ENCODE measurements at regions not wholly inside any gene's neighbourhood (a gene's known extent, or its start where the extent isn't known, plus 50 kb on each side); places are given as distances from the start of the nearest gene placed in this dataset.
"Not testable (repeated sequence)": the region's sequence is repeated elsewhere in the genome, so short reads cannot be mapped to it uniquely, and the experiment has no call there.

DNA sequence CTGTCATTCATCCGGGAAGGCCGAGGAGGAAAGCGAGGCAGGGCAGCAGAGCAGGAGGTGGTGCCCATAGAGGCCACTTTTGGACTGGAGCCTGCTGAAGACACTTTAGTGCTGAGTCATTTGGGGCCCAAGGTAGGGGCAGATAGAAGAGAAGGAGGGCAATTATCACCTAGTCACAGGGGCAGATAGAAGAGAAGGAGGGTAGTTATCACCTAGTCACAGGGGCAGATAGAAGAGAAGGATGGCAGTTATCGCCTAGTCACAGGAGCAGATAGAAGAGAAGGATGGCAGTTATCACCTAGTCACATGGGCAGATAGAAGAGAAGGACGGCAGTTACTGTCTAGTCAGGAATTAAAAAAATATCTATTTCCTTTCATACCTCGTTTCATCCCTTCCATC lies 1372.6 kb downstream of the FOXD4L5 start:
- not testable (repeated sequence) for DNase-seq

DNA sequence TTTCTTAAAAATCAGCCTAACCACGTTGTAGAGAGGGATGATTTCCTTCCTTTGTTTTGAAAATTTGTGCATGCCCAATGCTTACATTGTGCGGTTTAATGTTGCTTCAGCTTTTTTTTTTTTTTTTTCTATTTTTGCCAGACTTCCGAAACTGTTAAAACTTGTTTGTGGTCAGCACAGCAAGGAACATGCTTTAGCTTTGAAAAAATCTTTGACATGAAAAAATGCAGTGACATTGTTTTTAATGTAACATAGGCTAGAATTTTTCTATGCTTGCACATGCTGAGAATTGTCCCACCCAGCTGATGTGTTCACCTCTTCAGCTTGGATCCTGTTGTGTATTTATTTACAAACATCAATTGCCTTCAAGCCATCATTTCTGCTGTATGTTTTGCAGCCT lies 1375.9 kb downstream of the FOXD4L5 start:
- DNase-seq: not testable (repeated sequence)

DNA sequence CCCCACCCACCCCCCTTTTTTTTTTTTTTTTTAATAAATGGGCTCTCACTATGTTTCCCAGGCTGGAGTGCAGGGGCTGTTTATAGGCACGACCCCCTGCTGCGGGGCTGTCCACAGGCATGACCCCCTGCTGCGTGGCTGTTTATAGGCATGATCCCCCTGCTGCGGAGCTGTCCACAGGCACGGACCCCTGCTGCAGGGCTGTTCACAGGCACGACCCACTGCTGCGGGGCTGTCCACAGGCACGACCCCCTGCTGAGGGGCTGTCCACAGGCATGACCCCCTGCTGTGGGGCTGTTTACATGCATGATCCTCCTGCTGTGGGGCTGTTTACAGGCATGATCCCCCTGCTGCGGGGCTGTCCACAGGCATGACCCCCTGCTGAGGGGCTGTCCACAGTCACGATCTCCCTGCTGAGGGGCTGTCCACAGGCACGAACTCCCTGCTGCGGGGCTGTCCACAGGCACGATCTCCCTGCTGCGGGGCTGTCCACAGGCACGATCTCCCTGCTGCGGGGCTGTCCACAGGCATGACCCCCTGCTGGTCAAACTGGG lies 1385.3 kb downstream of the FOXD4L5 start:
- DNase-seq: not testable (repeated sequence)

DNA sequence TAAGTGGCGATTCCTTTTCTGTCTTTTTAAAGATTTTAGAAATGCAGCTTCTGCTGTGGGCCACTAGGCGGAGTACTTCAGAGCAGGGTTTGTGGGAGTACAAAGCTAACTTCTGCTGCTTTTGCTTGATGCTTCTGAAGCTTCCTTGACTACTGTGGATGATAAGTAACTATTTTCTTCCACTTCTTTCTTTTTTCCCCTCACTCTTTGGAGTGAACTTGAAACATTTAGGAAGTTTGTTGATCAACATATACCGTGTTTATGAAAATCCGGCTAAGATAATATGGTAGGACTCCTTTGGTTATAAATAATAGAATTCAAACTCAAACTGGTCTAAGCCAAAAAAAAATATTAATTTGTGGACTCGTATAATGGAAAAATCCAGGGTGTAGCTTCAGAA lies 1403.6 kb downstream of the FOXD4L5 start:
- DNase-seq: not testable (repeated sequence)

DNA sequence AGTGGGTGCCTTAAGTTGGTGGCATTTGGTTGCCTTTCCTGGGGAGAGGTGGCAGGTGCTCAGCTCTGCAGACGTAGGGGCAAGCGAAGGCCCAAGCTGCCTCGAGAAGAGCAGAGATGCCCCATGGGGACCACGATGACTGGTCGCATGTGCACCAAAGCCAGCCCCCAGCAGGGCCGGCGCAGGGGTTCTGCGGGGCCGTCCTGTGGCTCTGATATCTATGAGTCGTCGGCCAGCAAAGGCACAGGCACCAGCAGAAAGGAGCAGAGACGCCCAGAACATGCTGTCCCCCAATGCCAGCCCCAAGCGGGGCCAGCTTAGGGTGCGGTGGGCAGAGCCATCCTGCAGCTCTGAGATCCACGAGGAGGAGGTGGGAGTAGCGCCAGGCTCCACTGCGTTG lies 1408.6 kb downstream of the FOXD4L5 start:
- not testable (repeated sequence) for DNase-seq

DNA sequence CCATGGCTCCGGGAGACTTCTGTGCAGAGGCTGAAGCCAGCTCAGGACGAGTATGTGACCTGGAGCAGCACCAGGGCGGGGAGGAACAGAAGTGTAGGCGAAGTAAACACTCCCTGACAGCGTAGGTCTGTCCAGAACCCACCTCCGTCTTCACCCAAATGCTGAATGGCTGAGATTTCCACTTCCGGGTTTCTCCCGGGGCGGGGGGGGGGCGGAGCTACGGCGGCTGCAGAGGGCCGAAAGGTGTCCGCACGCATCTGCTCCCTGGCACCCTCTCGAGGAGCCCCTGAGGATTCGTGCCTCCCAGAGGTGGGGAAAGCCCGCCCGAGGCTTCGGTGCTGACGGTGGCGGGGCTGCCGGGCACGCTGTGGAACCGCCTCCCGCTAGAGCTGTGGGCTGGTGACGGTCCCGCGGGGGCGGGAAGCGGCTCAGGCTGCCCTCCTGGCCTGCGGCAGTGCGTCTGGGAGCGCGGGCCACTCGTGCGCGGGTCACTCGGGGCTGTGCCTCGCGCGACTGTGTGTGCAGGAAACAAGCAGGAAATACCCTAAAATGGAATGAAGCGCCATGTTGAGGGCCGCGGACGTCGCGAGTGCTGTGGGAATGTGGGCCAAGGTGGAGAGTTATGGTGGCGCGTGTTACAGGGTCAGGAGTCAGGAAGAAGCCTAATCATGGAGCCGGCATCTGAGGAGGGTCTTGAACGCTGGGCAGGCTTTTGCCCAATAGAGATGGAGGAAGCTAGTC lies 1425.4 kb downstream of the FOXD4L5 start:
- DNase-seq: peak; percentile 2

DNA sequence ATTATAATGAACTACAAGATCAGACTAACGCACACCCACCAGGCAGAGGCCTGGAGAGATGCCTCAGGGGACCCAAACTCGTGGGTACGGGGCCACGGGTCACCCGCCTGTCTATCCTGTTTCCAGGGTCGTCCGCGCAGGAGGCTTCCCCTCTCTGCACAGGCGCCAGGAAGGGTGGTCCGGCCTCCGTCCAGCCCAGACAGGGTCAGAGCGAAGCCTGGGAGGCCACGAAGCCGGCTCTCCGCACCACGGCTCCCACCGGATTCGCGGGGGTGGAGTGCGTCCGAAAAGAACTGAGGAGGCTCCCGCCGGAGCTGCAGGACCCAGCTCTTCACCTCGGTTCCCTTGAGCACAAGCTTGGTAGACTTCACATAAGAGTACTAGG lies 1425.9 kb downstream of the FOXD4L5 start:
- not testable (repeated sequence) for DNase-seq

DNA sequence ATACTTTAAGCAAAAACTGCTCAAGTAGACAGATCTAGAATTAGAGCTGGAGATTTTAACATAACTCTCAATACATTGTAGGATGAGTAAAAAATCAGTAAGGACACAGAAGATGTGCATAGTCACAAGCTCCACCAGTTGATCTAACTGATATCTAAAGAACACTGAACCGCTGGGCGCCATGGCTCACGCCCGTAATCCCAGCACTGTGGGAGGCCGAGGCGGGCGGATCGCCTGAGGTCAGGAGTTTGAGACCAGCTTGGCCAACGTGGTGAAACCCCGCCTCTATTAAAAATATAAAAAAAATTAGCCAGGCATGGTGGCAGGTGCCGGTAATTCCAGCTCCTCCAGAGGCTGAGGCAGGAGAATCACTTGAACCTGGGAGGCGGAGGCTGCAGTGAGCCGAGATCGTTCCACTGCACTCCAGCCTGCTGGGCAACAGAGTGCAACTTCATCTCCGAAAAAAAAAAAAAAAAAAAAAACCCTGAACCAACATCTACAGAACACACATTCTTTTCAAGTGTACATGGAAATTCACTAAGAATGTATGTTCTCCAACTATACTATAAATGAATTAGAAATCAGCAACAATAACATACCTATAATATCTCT lies 1431.8 kb downstream of the FOXD4L5 start:
- not testable (repeated sequence) for DNase-seq

DNA sequence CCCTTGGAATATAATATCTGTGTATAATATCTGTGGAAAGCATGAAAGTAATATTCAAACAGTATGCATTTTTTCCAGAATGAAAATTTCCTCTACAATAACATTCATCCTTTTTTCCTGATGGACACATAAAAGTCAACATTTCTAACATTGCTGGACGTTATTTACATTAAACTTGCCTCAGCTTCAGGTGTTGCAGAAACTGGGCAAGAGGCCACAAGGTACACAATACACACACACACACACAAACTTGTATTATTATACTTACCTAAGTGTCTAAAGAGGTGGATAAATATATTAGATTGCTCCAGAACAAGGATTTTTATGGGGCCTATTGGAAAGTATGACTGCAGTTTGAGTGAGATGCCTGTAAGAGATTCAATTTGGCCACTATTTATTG lies 1460.2 kb downstream of the FOXD4L5 start:
- DNase-seq: not testable (repeated sequence)

DNA sequence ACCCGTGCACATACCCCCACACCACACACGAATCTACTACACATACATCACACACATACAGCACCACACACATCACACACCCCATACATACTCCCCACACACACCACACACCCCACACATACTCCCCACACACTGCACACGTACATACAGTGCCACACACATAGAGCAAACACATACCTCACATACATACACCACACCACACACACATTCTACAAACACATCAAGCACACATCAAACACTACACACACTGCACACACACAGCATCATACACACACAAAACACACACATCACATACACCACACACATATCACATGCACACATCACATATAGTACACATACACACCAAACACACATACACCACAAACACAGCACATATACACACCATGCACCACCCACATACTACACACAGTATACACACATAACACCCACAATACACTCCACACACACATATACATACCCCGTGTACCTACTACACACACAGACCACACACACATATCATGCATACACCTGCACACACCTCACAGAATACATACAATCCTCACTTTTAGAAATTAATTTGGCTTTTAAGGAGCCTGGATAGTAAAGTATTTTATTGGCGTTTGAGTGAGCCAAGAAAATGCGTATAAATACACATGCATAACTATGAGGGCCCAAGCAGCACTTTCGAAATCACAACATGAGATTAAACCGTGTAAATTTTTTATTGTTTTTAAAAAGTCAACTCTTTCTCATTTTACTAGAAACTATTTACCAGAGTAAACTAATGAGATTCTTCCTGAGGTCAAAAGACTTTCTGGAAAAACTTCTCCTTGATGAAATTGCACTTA lies 1461.4 kb downstream of the FOXD4L5 start:
- DNase-seq: not testable (repeated sequence)

DNA sequence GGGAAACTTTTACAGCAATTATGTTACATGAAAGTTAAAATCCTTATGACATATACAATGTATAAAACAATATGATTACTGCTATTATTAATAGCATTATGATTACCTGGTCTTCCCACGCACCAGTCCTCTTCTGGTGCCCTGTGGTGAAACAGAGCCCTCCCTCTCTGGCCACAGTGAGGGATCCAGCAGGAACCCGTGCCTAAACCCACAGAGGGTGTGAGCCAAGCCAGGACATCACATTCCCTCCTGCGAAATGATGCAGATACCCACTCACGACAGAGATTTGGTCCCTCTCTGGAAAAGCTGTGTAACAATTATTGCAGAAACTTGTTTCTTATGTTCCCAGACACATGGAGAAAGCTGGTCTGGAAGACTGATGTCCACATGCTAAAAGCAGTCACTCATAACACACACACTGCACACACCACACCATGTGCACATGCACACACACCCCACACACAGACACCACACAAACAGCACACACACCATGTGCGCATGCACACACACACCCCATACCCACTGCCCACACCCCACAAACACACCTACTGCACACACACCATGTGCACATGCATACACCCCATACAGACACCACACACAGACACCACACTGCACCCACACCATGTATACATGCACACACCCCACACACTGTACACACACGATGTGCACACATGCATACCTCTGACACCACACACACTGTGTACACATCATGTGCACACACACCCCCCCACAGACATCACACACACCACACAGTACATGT lies 1462.2 kb downstream of the FOXD4L5 start:
- not testable (repeated sequence) for DNase-seq

DNA sequence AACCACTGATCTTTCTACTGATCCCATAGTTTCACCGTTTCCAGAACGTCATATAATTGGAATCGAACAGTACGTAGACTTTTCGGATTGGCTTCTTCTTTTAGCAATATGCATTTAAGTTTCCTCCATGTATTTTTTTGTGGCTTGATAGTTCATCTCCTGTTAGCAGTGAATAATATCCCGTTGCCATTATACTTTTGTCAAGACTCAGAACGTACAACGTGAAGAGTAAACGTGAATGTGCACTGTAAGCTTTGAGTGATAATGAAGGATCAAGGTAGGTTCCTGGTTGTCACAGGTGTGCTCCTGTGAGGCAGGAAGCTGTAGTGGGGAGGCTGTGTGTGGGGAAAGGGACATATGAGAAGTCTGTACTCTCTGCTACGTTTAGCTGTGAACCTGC lies 1463.7 kb downstream of the FOXD4L5 start:
- not testable (repeated sequence) for DNase-seq

DNA sequence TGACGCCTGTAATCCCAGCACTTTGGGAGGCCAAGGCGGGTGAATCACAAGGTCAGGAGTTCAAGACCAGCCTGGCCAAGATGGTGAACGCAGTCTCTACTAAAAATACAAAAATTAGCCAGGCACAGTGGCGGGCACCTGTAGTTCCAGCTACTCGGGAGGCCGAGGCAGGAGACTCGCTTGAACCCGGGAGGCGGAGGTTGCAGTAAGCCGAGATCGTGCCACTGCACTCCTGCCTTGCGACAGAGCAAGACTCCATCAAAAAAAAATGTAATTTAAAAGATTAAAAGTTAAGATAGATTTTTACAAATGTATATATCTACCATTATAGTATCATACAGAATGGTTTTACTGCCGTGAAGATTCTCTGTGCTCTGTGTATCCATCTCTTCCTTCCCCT lies 1464.1 kb downstream of the FOXD4L5 start:
- DNase-seq: not testable (repeated sequence)

DNA sequence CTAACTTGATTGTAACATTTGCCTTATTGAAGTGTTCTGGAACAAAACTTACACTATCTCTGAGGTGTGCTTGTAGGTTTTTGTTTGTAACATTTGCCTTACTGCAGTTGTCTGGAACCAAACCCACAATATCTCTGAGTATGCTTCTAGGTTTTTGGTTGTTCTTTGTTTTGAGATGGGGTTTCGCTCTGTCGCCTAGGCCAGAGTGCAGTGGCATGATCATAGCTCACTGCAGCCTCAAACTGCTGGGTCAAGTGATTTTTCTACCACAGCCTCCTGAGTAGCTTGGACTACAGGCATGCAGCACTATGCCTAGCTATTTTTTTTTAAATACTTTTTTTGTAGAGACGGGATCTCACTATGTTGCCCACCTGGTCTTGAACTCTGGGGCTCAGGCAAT lies 1464.6 kb downstream of the FOXD4L5 start:
- not testable (repeated sequence) for DNase-seq

DNA sequence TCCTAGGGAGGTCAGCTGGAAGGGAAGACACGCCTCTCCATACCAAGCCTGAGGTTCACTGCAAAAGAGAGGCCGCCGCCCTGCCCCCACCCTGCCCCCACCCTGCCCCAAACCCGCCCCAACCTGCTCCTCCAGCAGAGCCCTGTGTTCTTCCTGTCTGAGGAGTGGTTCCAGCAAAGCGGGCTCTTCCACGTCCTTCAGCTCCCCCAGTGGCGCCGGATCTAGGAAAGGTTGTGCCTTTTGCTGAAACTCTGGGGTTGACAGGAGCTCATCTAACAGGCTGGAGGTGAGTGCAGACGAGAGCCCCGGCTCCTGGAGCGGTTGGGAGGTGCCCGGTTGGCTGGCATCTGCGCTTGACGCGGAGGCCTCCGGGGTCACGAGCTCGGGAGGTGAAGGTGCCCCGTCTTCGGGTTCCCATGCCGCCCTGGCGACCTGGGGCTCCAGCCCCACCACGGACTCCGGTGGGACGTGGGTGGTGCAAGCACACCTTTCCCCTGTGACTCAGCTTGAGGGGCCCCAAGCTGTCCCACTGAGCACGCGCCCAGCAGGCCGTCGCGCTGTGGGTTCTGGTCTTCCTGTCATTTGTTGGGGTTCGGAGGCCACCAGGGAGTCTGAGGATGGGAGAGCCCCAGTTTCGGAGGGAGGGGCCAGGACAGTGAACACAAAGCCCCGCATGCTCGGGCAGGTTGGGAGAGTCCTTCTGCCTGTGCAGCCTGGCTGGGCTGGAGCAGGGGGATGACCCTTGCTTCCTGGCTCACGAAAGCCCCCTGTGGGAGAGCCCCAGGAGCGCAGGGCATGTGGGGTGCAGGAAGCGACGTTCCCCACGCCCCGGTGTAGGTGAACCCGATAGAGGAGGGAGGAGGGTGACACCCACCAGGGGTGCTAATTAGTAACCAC lies 1467.1 kb downstream of the FOXD4L5 start:
- DNase-seq: no peak

DNA sequence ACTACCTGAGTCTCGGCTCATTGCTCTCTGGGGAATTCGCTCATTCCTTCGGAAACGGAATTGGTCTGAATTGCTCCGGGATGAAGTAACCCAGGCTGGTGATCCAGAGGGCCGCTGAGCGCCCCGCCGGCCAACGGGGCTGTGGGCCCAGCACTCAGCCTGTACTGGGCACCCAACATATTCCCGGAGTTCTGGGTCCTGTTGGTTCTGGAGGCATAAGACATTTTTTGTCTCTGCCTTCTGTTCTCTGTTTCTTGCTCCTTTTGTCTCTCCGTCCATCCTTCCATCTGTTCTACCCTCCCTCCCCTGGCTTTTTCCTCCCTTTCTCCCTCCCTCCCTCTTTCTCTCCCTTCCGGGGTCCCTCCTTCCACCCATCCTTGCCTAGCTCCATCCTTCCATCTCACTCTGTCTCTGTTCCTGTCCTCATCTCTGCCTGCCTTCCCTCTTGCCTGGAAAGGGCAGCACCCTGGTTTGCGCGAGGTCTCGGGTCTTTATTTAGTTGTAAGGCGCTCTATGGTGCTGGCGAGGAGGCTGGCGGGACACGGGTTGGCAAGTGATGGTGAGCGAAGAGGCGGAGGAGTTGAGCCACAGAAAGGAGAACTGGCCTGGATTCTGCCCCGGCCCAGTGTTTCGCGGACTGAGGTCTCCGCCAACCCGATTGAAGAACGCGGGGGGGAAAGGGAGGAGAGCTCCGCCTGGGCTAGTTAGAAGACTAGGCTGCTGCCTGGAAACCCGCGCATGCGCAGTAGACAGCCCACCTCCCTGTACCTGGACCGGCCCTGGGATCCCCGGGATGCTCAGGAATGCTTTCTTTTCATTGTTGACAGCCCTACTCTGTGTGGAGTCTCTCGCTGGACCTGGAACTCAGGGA lies 1468.0 kb downstream of the FOXD4L5 start:
- peak; percentile 52 for DNase-seq

DNA sequence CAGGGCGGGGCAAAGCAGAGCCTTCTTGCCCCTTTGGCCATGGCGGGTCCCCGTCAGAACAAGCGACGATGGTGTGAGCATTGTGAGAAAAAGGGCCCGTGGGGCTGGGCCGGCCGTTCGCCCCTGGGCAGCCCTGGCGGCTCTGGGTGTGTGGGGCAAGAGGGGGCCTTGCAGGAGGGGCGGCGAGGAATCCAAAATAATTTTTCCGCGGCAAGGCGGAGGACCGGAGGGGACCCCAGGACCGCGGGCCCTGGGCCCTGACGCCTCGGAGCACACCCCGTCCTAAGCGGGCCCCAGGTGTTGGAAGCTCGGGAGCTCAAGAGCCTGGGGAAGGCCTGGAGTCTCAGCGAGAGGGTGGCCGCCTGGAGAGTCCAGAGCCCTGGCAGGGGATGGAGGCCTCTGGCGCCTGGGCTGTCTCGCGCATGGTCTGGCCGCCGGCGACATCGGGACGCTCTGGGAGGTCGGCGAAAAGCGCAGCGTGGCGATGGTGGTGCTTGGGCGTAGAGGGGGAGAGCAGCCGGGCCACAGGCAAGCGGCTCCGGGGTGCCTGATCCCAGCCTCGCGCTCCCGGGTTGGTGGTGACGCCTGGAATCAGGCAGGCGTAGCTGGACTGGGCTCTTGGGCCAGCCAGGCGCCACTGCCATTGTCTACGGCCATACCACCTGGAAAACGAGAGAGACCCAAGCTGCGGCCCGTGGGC lies 1469.9 kb downstream of the FOXD4L5 start:
- not testable (repeated sequence) for DNase-seq

DNA sequence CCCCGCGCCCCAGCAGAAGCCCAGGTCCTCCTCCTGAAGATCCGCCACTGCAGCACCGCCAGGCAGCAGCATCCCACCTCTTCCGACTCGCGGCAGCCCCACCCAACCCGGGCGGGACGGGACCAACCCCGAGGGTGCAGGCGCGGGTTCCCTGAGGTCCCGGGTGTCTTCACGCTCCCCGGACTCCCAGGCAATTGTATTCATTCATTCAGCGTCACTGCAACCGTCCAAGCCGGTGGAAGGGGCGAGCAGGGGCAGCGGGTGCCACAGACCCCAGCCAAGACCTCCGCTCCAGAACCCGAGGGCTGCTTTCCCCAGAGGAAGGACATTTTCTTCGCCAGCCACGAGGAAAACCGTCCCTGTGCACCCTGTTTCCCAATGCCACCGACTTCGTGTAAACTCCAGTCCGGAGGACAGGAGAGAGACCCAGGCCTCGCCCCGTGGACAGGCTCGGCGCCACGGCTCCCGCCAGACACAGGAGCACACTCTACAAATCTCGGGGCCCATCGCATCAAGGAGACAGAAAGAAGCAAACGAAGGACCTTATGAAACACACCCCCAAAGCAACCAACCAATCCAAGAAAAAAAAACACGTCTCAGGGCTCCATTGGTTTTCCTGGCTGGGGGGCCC lies 1471.5 kb downstream of the FOXD4L5 start:
- DNase-seq: not testable (repeated sequence)

DNA sequence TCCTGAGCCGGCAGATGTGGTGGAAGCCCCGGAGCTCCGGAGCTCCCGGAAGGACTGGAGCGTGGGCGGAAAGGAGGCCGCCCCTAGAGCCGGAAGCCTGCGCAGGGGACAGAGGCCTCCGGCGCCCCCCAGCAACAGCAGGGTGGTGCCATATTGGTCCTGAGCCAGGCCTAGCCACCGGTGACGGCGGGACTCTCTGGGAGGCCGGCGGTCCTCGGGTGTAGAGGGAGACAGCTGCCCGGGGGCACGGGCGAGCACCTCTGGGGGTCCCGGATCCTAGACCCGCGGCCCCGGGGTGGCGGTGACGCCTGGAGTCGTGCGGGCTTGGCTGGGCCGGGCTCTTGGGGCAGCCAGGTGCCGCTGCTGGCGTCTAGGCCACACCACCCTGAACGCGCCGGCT lies 1472.2 kb downstream of the FOXD4L5 start:
- not testable (repeated sequence) for DNase-seq

All from hematopoietic multipotent progenitor cell treated with erythropoietin and hydrocortisone succinate and interleukin-3 and kit ligand, for 8 days (in vitro differentiated cells).